Loucy (cell line): ENCODE measurements at regions not wholly inside any gene's neighbourhood (a gene's known extent, or its start where the extent isn't known, plus 50 kb on each side); places are given as distances from the start of the nearest gene placed in this dataset.

Experiments
- H2AFZ ChIP-seq: fragments of 200-600 bp; sonication (generic); 2 replicates; pipeline ENCODE4 v1.6.0; 2016; ENCODE audit warnings: antibody characterized with exemption, mild to moderate bottlenecking, low read length, moderate library complexity
- H3F3A ChIP-seq: fragments of 200-600 bp; 2 replicates; pipeline ENCODE4 v1.6.0; 2016; ENCODE audit warnings: antibody characterized with exemption, low read depth, mild to moderate bottlenecking
- H3K27me3 ChIP-seq: fragments of 200-600 bp; sonication (generic); 2 replicates; pipeline ENCODE4 v1.6.1; 2014; ENCODE audit warnings: low read length, mild to moderate bottlenecking; ENCODE audit not compliant: insufficient read depth, poor library complexity, severe bottlenecking
- H3K36me3 ChIP-seq: fragments of 200-600 bp; sonication (generic); 2 replicates; pipeline ENCODE4 v1.6.1; 2016; ENCODE audit warnings: low read length; ENCODE audit not compliant: insufficient read depth
- H3K4me1 ChIP-seq: fragments of 200-600 bp; sonication (generic); 2 replicates; pipeline ENCODE4 v1.5.1; 2014; ENCODE audit warnings: low read length, mild to moderate bottlenecking; ENCODE audit not compliant: insufficient read depth, poor library complexity, severe bottlenecking
- H3K4me2 ChIP-seq: fragments of 200-600 bp; sonication (generic); 2 replicates; pipeline ENCODE4 v1.6.0; 2014; ENCODE audit warnings: antibody characterized with exemption, low read length, low read depth, mild to moderate bottlenecking; ENCODE audit not compliant: poor library complexity, severe bottlenecking
- H3K4me3 ChIP-seq: fragments of 200-600 bp; sonication (generic); 2 replicates; pipeline ENCODE4 v1.5.1; 2014; ENCODE audit warnings: low read length, mild to moderate bottlenecking, mixed read lengths; ENCODE audit not compliant: poor library complexity, severe bottlenecking
- H3K79me2 ChIP-seq: fragments of 200-600 bp; sonication (generic); 2 replicates; pipeline ENCODE4 v1.6.1; 2014; ENCODE audit warnings: low read length; ENCODE audit not compliant: insufficient read depth
- H3K9ac ChIP-seq: fragments of 200-600 bp; sonication (generic); 2 replicates; pipeline ENCODE4 v1.6.0; 2014; ENCODE audit warnings: mild to moderate bottlenecking, low read depth, low read length, moderate library complexity; ENCODE audit not compliant: poor library complexity, severe bottlenecking
- H3K9me2 ChIP-seq: fragments of 200-600 bp; sonication (generic); replicated peaks from 2 replicates; pipeline ENCODE4 v1.6.1; 2016; ENCODE audit warnings: low read depth, low read length, mixed read lengths
- H3K9me3 ChIP-seq: fragments of 200-600 bp; sonication (generic); 2 replicates; pipeline ENCODE4 v1.6.1; 2014; ENCODE audit warnings: mild to moderate bottlenecking, antibody characterized with exemption, low read length, low read depth; ENCODE audit not compliant: insufficient read depth
- H4K20me1 ChIP-seq: fragments of 200-600 bp; sonication (generic); 2 replicates; pipeline ENCODE4 v1.6.0; 2014; ENCODE audit warnings: antibody characterized with exemption, low read length, mild to moderate bottlenecking; ENCODE audit not compliant: insufficient read depth, poor library complexity, severe bottlenecking
- EZH2phosphoT487 ChIP-seq: fragments of 200-600 bp; IDR thresholded peaks from 2 replicates; pipeline ENCODE4 v1.6.1; 2018; ENCODE audit warnings: antibody characterized with exemption, mild to moderate bottlenecking, moderate library complexity, borderline replicate concordance
- TF ChIP-seq, protein P1 (sequence below): fragments of 200-600 bp; sonication (generic); conservative IDR thresholded peaks from 2 replicates; pipeline ENCODE4 v1.5.1; 2014; ENCODE audit warnings: mild to moderate bottlenecking, antibody characterized with exemption, low read length

- Histone ChIP-seq H3K9me2 (no peaks in the 10 kb centered on the region), H3K4me3 (no peak overlapping the region), H3K9me3 (no peaks in the 10 kb centered on the region), H3K27me3 (no peaks in the 10 kb centered on the region), H3K9ac (no peak overlapping the region), H3F3A (no peaks in the 10 kb centered on the region), H3K4me2 (no peak overlapping the region), H2AFZ (no peak overlapping the region), H3K79me2 (no peaks in the 10 kb centered on the region), H3K36me3 (no peaks in the 10 kb centered on the region), H4K20me1 (no peaks in the 10 kb centered on the region), H3K4me1 (no peaks in the 10 kb centered on the region)
- TF ChIP-seq, protein P1, sequence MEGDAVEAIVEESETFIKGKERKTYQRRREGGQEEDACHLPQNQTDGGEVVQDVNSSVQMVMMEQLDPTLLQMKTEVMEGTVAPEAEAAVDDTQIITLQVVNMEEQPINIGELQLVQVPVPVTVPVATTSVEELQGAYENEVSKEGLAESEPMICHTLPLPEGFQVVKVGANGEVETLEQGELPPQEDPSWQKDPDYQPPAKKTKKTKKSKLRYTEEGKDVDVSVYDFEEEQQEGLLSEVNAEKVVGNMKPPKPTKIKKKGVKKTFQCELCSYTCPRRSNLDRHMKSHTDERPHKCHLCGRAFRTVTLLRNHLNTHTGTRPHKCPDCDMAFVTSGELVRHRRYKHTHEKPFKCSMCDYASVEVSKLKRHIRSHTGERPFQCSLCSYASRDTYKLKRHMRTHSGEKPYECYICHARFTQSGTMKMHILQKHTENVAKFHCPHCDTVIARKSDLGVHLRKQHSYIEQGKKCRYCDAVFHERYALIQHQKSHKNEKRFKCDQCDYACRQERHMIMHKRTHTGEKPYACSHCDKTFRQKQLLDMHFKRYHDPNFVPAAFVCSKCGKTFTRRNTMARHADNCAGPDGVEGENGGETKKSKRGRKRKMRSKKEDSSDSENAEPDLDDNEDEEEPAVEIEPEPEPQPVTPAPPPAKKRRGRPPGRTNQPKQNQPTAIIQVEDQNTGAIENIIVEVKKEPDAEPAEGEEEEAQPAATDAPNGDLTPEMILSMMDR, result no peak
- no peak for TF ChIP-seq EZH2phosphoT487
Measured at GRCh38 chr18:56391931-56392590, 246.3 kb downstream of the TXNL1 start.

- no peaks in the 10 kb centered on the region for H3K36me3 ChIP-seq
- no peak overlapping the region for H2AFZ ChIP-seq
- H4K20me1 ChIP-seq, result no peaks in the 10 kb centered on the region
- H3K9me2 ChIP-seq, result no peaks in the 10 kb centered on the region
- H3K9me3 ChIP-seq, result no peaks in the 10 kb centered on the region
- H3K4me1 ChIP-seq, result no peaks in the 10 kb centered on the region
- H3K79me2 ChIP-seq, result no peaks in the 10 kb centered on the region
- H3K27me3 ChIP-seq, result no peaks in the 10 kb centered on the region
- TF ChIP-seq EZH2phosphoT487, result no peak
- TF ChIP-seq, protein P1, result no peak
- H3K4me3 ChIP-seq, result no peak overlapping the region
- no peak overlapping the region for H3K4me2 ChIP-seq
- H3F3A ChIP-seq, result no peaks in the 10 kb centered on the region
- no peak overlapping the region for H3K9ac ChIP-seq
Measured at GRCh38 chr18:56390626-56391025, 247.8 kb downstream of the TXNL1 start.

DNA sequence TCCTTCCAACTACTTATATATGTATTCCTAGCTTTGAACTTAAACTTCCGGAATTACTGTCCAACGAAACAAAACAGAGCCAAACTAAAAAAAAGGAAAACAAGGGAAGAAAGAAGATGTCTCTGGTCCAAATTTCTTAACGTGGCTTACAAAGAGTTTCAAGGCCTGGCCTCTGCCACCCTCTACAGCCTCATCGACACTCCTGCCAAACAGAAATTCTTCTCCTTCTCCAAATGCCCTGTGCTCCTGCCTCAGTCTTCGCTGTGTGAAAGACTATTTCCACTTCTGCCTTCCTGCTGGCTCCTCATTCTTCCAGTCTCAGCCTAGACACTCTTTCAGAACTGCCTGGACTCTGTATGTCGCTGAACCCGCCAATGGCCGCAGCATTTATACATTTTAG, 249.2 kb downstream of the TXNL1 start:
- no peak overlapping the region for H2AFZ ChIP-seq
- no peaks in the 10 kb centered on the region for H3K79me2 ChIP-seq
- no peaks in the 10 kb centered on the region for H3K27me3 ChIP-seq
- H3K9me3 ChIP-seq, result no peaks in the 10 kb centered on the region
- H3K4me2 ChIP-seq, result no peak overlapping the region
- H3F3A ChIP-seq, result no peaks in the 10 kb centered on the region
- no peak overlapping the region for H3K4me3 ChIP-seq
- H3K4me1 ChIP-seq, result no peaks in the 10 kb centered on the region
- no peak overlapping the region for H3K9ac ChIP-seq
- no peaks in the 10 kb centered on the region for H3K36me3 ChIP-seq
- no peaks in the 10 kb centered on the region for H4K20me1 ChIP-seq
- TF ChIP-seq, protein P1, result no peak
- TF ChIP-seq EZH2phosphoT487, result no peak
- no peaks in the 10 kb centered on the region for H3K9me2 ChIP-seq
